Smooth muscle cell (in vitro differentiated cells): ENCODE measurements at regions not wholly inside any gene's neighbourhood (a gene's known extent, or its start where the extent isn't known, plus 50 kb on each side); places are given as distances from the start of the nearest gene placed in this dataset.

ENCODE experiments used
- DNase-seq: peaks from one replicate; lab custom pipeline; 2025; ENCODE audit not compliant: unreplicated experiment; lab: John Stamatoyannopoulos, UW
- H2AFZ ChIP-seq: fragments of 200-600 bp; sonication (generic); 2 replicates; pipeline ENCODE4 v1.6.0; 2016; ENCODE audit warnings: antibody characterized with exemption, low read depth, mild to moderate bottlenecking
- H3F3A ChIP-seq: fragments of 200-600 bp; sonication (generic); 2 replicates; pipeline ENCODE4 v1.6.0; 2017; ENCODE audit warnings: antibody characterized with exemption, low read depth
- H3K27ac ChIP-seq: fragments of 200-600 bp; sonication (generic); 2 replicates; pipeline ENCODE4 v1.5.1; 2016; ENCODE audit warnings: low read depth, mild to moderate bottlenecking
- H3K27me3 ChIP-seq: fragments of 200-600 bp; sonication (generic); 2 replicates; pipeline ENCODE4 v1.6.1; 2016; ENCODE audit warnings: low read depth, mild to moderate bottlenecking
- H3K36me3 ChIP-seq: fragments of 200-600 bp; sonication (generic); 2 replicates; pipeline ENCODE4 v1.5.1; 2016; ENCODE audit warnings: low read depth
- H3K4me1 ChIP-seq: fragments of 200-600 bp; sonication (generic); 2 replicates; pipeline ENCODE4 v1.5.1; 2016; ENCODE audit warnings: low read depth
- H3K4me2 ChIP-seq: fragments of 200-600 bp; sonication (generic); 2 replicates; pipeline ENCODE4 v1.6.0; 2016; ENCODE audit warnings: mild to moderate bottlenecking
- H3K4me3 ChIP-seq: fragments of 200-600 bp; sonication (generic); 2 replicates; pipeline ENCODE4 v1.5.1; 2016; ENCODE audit warnings: mild to moderate bottlenecking
- H3K79me2 ChIP-seq: fragments of 200-600 bp; sonication (generic); 2 replicates; pipeline ENCODE4 v1.6.0; 2016; ENCODE audit warnings: low read depth, mild to moderate bottlenecking
- H3K9ac ChIP-seq: fragments of 200-600 bp; sonication (generic); 2 replicates; pipeline ENCODE4 v1.6.0; 2016; ENCODE audit warnings: low read depth
- H3K9me3 ChIP-seq: fragments of 200-600 bp; sonication (generic); replicated peaks from 2 replicates; pipeline ENCODE4 v1.5.1; 2016; ENCODE audit warnings: low read depth
- H4K20me1 ChIP-seq: fragments of 200-600 bp; sonication (generic); 2 replicates; pipeline ENCODE4 v1.6.0; 2016; ENCODE audit warnings: low read depth
- WGBS: methylation state at CpG from one replicate; pipeline ENCODE4 v1.1.7; 2016; ENCODE audit warnings: low lambda C conversion rate; 5-methylcytosine and 5-hydroxymethylcytosine counted together
- TF ChIP-seq, protein P1 (sequence below): fragments of 200-600 bp; sonication (generic); IDR thresholded peaks from 2 replicates; pipeline ENCODE4 v1.5.1; 2017; ENCODE audit warnings: borderline replicate concordance, mild to moderate bottlenecking, antibody characterized with exemption; ENCODE audit not compliant: insufficient read depth, poor library complexity, severe bottlenecking

DNA sequence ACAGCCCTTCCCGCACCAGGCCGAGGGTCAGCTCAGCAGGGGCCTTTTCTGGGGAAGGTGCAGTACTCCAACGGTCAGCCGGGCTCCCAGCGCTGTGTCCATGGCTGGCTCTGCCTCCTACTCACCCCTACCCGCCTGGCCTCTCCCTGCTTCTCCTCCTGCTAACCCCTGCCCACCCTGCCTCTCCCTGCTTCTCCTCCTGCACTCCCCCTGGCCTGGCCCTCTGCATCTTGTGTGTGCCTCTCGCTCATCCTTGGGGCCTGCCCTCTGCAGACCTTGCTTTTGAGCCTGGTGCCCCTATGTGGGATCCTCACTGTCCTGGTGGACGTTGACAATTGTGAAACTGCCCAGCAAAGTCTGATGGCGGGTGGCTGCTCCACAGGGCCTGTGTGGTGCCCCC lies 274.6 kb upstream of the IRX2 start:
- no peak overlapping the region for H3K4me3 ChIP-seq
- no peak for DNase-seq
- H3K9me3 ChIP-seq: no peaks in the 10 kb centered on the region
- H3K36me3 ChIP-seq: no peaks in the 10 kb centered on the region
- H3K27ac ChIP-seq: no peak overlapping the region
- no peaks in the 10 kb centered on the region for H4K20me1 ChIP-seq
- no peaks in the 10 kb centered on the region for H3K27me3 ChIP-seq
- no peak overlapping the region for H2AFZ ChIP-seq
- no peak overlapping the region for H3K4me2 ChIP-seq
- WGBS: 90% methylated on average over 8 of the region's 9 CpGs
- no peaks in the 10 kb centered on the region for H3K4me1 ChIP-seq
- TF ChIP-seq, protein P1, sequence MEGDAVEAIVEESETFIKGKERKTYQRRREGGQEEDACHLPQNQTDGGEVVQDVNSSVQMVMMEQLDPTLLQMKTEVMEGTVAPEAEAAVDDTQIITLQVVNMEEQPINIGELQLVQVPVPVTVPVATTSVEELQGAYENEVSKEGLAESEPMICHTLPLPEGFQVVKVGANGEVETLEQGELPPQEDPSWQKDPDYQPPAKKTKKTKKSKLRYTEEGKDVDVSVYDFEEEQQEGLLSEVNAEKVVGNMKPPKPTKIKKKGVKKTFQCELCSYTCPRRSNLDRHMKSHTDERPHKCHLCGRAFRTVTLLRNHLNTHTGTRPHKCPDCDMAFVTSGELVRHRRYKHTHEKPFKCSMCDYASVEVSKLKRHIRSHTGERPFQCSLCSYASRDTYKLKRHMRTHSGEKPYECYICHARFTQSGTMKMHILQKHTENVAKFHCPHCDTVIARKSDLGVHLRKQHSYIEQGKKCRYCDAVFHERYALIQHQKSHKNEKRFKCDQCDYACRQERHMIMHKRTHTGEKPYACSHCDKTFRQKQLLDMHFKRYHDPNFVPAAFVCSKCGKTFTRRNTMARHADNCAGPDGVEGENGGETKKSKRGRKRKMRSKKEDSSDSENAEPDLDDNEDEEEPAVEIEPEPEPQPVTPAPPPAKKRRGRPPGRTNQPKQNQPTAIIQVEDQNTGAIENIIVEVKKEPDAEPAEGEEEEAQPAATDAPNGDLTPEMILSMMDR: no peak
- no peaks in the 10 kb centered on the region for H3F3A ChIP-seq
- H3K9ac ChIP-seq: no peak overlapping the region
- H3K79me2 ChIP-seq: no peaks in the 10 kb centered on the region

DNA sequence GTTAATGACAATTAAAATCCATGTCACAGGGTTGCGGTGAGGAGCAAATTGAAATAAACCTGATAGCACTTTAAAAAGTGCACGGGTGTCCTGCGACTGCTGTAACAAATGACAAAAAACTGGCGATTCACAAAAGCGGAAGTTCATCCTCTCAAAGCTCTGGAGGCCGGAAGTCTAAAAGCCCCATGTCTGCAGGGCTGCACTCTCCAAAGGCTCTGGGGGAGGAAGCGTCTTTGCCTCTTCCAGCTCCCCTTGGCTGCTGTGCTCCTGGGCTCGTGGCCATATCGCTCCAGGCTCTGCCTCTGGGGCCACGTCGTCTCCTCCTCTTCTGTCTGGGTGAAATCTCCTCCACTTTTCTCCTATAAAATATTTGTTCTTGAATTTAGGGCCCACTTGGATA lies 273.9 kb upstream of the IRX2 start:
- Histone ChIP-seq H2AFZ (no peak overlapping the region), H3K9me3 (no peaks in the 10 kb centered on the region), H4K20me1 (no peaks in the 10 kb centered on the region), H3K9ac (no peak overlapping the region), H3K4me2 (no peak overlapping the region), H3K4me1 (no peaks in the 10 kb centered on the region), H3F3A (no peaks in the 10 kb centered on the region), H3K4me3 (no peak overlapping the region), H3K27ac (no peak overlapping the region), H3K36me3 (no peaks in the 10 kb centered on the region), H3K79me2 (no peaks in the 10 kb centered on the region), H3K27me3 (no peaks in the 10 kb centered on the region)
- DNase-seq: no peak
- TF ChIP-seq, protein P1: no peak
- WGBS: 94% methylated on average over 11 of the region's 11 CpGs

DNA sequence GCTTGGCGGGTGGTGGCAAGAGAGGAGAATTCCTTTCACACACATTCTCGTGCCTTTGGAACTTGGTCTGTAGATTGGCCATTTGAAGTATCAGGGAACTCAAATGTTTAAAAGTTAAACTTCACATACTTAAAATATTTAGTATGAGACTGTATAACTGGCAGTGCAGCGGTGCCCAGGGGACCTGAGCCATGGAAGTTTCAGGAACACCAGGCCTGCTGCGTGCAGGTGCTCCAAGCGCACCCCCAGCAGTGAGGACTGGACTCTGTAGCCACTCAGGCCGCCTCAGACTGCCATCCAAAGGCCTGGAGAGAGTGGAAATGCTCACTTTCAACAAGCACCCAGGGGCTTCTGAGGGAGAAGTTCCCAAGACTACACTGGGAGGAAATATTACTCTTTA lies 273.5 kb upstream of the IRX2 start:
- H3K36me3 ChIP-seq: no peaks in the 10 kb centered on the region
- TF ChIP-seq, protein P1: no peak
- no peak overlapping the region for H2AFZ ChIP-seq
- H3K27ac ChIP-seq: no peak overlapping the region
- no peaks in the 10 kb centered on the region for H4K20me1 ChIP-seq
- WGBS: 87% methylated on average over 6 of the region's 6 CpGs
- H3K4me3 ChIP-seq: no peak overlapping the region
- no peaks in the 10 kb centered on the region for H3K9me3 ChIP-seq
- H3F3A ChIP-seq: no peaks in the 10 kb centered on the region
- H3K27me3 ChIP-seq: no peaks in the 10 kb centered on the region
- no peaks in the 10 kb centered on the region for H3K4me1 ChIP-seq
- H3K4me2 ChIP-seq: no peak overlapping the region
- H3K9ac ChIP-seq: no peak overlapping the region
- DNase-seq: no peak
- no peaks in the 10 kb centered on the region for H3K79me2 ChIP-seq

DNA sequence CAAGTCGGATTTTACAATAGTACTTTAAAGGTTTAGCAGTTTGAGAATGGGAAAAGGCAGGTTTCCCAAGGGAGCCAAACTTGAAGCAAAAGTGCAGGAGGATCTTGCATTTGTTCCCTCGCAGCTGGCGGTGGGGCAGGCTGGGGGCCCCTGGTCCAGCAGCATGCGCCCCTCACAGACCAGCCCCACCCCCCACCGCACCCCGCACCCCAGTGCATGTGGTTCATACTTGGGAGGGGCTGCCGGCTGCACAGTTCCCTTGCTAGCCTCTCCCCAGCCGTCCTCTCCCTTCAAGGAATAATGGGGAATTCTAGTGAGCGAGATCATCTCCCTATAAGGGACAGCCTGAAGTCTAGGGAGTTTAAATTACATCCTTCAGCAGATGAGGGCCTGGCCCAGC lies 273.1 kb upstream of the IRX2 start:
- H3K36me3 ChIP-seq: no peaks in the 10 kb centered on the region
- H2AFZ ChIP-seq: no peak overlapping the region
- no peaks in the 10 kb centered on the region for H3K79me2 ChIP-seq
- no peak overlapping the region for H3K4me2 ChIP-seq
- 81% methylated on average over 9 of the region's 9 CpGs for WGBS
- no peak for DNase-seq
- no peaks in the 10 kb centered on the region for H4K20me1 ChIP-seq
- H3K9me3 ChIP-seq: no peaks in the 10 kb centered on the region
- no peak overlapping the region for H3K9ac ChIP-seq
- TF ChIP-seq, protein P1: no peak
- no peaks in the 10 kb centered on the region for H3K27me3 ChIP-seq
- no peaks in the 10 kb centered on the region for H3F3A ChIP-seq
- H3K4me1 ChIP-seq: no peaks in the 10 kb centered on the region
- no peak overlapping the region for H3K4me3 ChIP-seq
- H3K27ac ChIP-seq: no peak overlapping the region
